ENCODE measurements at regions not wholly inside any gene's neighbourhood (a gene's known extent, or its start where the extent isn't known, plus 50 kb on each side); places are given as distances from the start of the nearest gene placed in this dataset.

DNA sequence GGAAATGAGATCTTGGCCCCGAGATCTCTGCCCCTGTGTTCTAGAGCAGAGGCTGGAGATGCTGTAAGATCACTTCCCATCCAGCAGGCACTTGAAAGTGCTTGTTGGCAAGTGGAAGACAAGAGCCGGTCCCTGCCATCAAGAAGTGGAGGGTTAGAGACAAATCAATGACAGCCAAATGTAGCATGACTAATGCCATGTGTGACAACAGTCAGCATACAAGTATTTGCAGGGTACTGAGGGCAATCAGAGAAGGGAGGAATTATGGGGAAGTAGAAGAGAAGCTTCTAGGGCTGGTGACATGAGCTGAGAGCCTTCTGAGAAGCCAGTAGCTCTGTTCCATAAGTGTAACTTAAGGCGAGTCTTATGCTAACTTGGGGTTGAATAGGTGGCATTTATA lies 58.6 kb downstream of the TMEM17 start:
- TF ChIP-seq CTCF (IDR thresholded peaks at IDR 0.05) = no peak
- H3K9me3 ChIP-seq = no peaks in the 10 kb centered on the region
- H3K27me3 ChIP-seq = no peaks in the 10 kb centered on the region
- H3K4me3 ChIP-seq (ENCODE audit: low read depth in 1 of 2, low read length in 1 of 2) = no peak overlapping the region
- H3K36me3 ChIP-seq = no peaks in the 10 kb centered on the region
- no peak overlapping the region for H3K27ac ChIP-seq
- no peaks in the 10 kb centered on the region for H3K4me1 ChIP-seq (ENCODE audit: control insufficient read depth in 1 of 2, insufficient read depth in 1 of 2, low read depth in 1 of 2, low read length in 1 of 2)

DNA sequence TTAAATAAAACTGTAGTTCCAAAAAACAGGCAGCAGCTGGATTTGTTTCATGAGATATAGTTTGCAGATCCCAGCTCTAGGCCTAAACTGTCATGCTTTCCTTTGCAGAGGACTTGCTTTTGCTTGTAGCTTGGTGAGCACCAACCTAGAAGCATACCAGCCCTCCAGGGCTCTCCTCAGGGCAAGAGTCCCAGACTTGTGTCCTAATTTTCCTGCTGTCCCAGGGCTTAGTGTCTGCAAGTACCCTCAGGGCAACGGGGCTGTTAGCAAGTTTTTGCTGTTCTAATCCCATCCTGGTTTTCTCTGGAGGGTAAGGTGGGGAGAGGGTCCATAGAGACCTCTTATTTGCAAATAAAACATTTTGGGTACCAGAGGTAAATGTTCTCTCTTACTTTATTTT lies 59.5 kb downstream of the TMEM17 start:
- no peak for TF ChIP-seq CTCF (IDR thresholded peaks at IDR 0.05)
- no peaks in the 10 kb centered on the region for H3K9me3 ChIP-seq
- no peaks in the 10 kb centered on the region for H3K4me1 ChIP-seq (ENCODE audit: control insufficient read depth in 1 of 2, insufficient read depth in 1 of 2, low read depth in 1 of 2, low read length in 1 of 2)
- H3K36me3 ChIP-seq = no peaks in the 10 kb centered on the region
- H3K27ac ChIP-seq = no peak overlapping the region
- no peaks in the 10 kb centered on the region for H3K27me3 ChIP-seq
- H3K4me3 ChIP-seq (ENCODE audit: low read depth in 1 of 2, low read length in 1 of 2) = no peak overlapping the region

DNA sequence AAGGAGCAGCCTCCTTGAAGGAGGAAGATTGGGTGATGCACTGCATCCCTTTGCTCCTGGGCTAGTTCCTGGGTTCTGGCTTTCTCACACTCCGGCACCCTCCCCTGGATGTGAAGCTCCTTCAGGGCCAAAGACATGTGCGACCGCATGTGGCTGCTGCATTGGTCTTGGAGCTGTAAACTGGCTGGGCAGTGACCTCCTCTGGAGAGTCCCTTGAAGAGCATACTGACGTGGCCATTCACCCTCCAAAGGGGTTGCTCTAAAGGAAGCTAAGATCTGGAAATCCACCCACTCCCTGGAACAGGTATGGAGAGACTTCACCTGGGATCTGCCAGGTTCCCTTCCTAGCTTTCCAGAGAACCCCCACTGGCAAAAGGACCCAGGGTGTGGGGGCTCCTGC lies 62.1 kb downstream of the TMEM17 start:
- H3K9me3 ChIP-seq = no peaks in the 10 kb centered on the region
- no peaks in the 10 kb centered on the region for H3K27me3 ChIP-seq
- peaks cover 0 to 3% of the 10 kb centered on the region in 2 experiments for H3K4me1 ChIP-seq (ENCODE audit: control insufficient read depth in 1 of 2, insufficient read depth in 1 of 2, low read depth in 1 of 2, low read length in 1 of 2)
- no peaks in the 10 kb centered on the region for H3K36me3 ChIP-seq
- no peak for TF ChIP-seq CTCF (IDR thresholded peaks at IDR 0.05)
- H3K4me3 ChIP-seq (ENCODE audit: low read depth in 1 of 2, low read length in 1 of 2) = no peak overlapping the region
- H3K27ac ChIP-seq = no peak overlapping the region

DNA sequence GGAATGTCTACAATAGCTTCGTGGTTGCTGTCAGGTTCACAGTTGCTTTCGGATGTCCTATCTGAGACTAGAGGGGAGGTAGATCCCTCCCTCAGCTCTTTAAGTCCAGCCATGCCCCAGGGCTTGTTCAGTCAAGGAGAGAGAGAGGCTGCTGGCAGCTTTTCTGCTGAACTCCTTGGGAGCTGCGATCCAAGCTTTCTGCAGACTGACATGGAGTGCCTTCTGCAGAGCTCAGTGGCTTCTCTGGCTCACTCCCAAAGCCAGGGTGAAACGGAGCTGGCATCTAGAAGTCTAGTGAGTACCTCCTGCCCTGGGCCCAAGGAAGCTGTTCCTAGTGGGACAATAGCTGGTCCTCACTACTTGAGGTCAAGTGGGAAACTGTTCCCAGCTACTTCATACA lies 62.5 kb downstream of the TMEM17 start:
- Histone ChIP-seq H3K9me3 (no peaks in the 10 kb centered on the region), H3K27ac (no peak overlapping the region), H3K4me1 (ENCODE audit: control insufficient read depth in 1 of 2, insufficient read depth in 1 of 2, low read depth in 1 of 2, low read length in 1 of 2) (peaks cover 0 to 3% of the 10 kb centered on the region in 2 experiments), H3K4me3 (ENCODE audit: low read depth in 1 of 2, low read length in 1 of 2) (no peak overlapping the region), H3K27me3 (no peaks in the 10 kb centered on the region), H3K36me3 (no peaks in the 10 kb centered on the region)
- no peak for TF ChIP-seq CTCF (IDR thresholded peaks at IDR 0.05)

DNA sequence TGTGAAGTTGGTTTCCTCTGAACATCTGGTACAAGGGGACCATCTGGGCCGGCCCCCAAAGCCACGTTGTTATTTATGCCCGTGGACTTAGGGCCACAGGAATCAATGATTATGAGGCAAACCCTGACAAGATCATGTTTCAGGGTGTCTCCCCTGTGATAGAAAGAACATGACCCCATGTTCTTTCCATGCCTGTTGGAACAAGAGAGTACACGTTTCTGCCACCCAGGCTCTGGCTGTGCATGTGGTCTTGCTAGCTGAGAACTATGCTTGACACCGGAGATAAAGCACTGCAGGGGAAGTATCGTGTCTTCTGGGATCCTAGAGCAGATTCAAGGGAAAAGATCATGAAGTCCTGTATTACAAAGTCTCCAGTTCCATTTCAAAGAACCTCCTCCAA lies 64.2 kb downstream of the TMEM17 start:
- H3K36me3 ChIP-seq = no peaks in the 10 kb centered on the region
- H3K27ac ChIP-seq = no peak overlapping the region
- no peak overlapping the region for H3K4me3 ChIP-seq (ENCODE audit: low read depth in 1 of 2, low read length in 1 of 2)
- peaks cover 0 to 3% of the 10 kb centered on the region in 2 experiments for H3K4me1 ChIP-seq (ENCODE audit: control insufficient read depth in 1 of 2, insufficient read depth in 1 of 2, low read depth in 1 of 2, low read length in 1 of 2)
- no peaks in the 10 kb centered on the region for H3K9me3 ChIP-seq
- H3K27me3 ChIP-seq = no peaks in the 10 kb centered on the region
- no peak for TF ChIP-seq CTCF (IDR thresholded peaks at IDR 0.05)

DNA sequence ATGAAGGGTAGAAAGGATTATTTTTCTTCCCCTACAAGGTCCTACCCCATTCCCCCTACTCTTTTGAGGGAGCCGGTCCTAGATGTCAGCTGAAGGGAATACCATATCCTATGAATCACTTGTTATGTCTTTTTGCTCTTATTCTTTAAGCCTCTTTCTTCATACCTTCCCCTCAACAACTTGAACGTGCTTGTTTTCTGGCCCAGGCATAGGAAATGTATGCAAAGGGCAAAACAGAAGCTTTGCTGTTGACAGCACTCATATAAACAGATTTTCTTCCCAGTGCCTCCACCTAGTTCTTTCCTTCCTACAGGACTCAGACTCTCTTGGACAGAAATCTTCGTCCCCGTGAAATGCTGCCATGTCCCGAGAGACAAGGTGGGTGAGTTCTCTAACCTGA lies 64.6 kb downstream of the TMEM17 start:
- H3K27ac ChIP-seq = no peak overlapping the region
- peaks cover 0 to 3% of the 10 kb centered on the region in 2 experiments for H3K4me1 ChIP-seq (ENCODE audit: control insufficient read depth in 1 of 2, insufficient read depth in 1 of 2, low read depth in 1 of 2, low read length in 1 of 2)
- no peak overlapping the region for H3K4me3 ChIP-seq (ENCODE audit: low read depth in 1 of 2, low read length in 1 of 2)
- H3K36me3 ChIP-seq = no peaks in the 10 kb centered on the region
- H3K9me3 ChIP-seq = no peaks in the 10 kb centered on the region
- H3K27me3 ChIP-seq = no peaks in the 10 kb centered on the region
- TF ChIP-seq CTCF (IDR thresholded peaks at IDR 0.05) = no peak

All from neutrophil (primary cell).